HG02943 (cell line): ENCODE measurements at regions not wholly inside any gene's neighbourhood (a gene's known extent, or its start where the extent isn't known, plus 50 kb on each side); places are given as distances from the start of the nearest gene placed in this dataset.

Experiments
- ATAC-seq: cut with Tn5 transposase; IDR thresholded peaks from one replicate; pipeline ENCODE4 v1.9.1; 2021; ENCODE audit warnings: mild to moderate bottlenecking, low read depth, moderate library complexity; ENCODE audit not compliant: unreplicated experiment

DNA sequence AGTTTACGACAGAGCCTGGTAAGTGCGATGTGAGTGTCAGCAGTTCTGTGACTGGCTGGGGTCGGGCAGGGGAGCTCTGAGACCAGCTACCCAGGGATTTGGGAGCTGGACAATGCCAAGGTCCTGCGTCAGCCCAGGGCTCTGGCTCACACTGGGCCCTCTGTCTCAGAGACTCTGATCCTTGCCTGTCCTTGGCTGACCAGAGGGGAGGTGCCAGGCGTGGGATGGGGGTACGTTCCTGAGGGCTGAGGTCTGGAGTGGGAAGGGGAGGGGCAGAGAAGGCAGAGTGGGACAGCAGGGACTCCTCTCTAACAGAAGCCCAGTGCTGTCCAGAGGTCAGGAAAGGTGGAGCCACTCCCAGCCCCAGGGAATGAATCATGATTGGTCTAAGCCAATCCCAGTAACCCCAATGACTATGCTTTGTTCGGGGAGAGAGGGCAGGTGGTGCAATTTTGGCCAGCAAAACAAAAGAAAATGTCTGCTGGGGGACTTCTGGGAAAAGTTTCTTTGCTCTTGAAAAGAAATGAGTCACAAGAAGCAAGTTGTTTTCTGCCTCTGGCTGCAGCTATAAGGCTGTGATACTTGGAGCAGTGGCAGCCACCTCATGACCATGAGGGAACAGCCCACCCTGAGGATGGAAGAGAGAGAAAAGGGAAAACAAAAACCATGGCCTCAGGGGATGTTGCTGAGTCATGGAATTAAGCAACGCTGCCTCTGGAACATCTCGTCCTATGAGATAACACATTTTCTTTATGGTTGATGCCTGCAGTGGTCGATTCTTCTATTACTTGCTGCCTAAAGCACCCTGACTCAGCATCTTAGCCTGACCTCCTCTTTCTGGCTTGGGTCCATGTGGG is 108.3 kb downstream of the CHST1 start:
- ATAC-seq: no peak

DNA sequence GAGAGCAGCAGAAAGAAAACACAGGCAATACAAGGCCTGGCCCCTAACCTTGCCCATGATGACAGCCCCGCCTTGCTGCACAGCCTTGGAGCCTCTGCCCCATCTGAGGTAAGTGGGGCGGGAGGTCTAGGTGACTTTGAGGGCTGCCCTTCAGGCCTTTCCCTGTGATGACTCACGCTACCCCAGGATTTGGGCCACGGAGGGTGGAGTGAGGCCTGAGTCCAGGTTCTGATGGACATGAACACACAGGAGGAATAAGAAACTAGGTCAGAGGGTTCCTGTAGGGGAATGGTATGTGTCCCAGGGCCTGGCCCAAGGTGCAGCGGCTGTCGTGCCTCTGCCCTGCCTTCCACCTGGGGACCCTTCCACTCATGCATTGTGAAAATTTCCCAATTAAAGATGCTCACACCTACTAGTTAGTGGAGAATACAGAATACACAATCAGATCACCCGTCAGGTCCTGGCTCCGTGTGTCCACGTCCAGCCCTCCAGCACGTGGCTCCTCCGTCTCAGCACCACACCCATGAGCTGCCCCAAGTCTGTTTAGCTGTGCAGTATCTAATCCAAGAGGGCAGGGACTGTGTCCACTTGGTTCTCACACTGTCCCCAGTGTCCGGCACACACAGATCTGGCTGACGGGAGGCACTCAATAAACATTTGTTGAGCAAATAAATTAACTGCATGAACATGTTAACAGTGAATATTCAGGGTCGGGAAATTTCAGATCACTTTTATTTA is 111.0 kb downstream of the CHST1 start:
- no peak for ATAC-seq

DNA sequence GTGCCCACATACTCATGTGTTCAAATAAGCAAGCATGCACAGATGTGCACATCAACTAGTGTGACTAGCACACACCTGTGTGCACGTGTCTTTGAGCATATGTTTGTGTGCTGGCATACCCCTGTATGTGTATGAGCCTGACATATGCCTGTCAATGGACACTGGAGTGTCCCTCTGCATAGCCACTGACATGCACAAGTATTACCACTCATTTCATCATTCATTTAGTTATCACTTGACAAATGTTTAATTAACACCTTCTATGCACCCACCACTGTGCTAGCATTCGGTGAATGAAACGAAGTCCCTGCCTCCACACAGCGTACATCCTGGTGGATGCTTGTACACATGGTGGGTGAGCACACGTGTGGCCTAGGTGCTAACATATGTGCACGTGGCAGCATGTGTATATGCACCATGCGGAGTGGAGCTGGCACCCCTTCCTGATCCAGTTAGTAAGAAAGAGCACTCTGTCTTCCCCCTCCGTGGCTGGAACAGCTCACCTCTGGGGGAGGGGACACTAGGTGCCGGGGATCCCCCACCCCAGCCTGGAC is 112.0 kb downstream of the CHST1 start:
- no peak for ATAC-seq

GRCh38 chr11:45551191-45551713 is 114.2 kb downstream of the CHST1 start:
- no peak for ATAC-seq

DNA sequence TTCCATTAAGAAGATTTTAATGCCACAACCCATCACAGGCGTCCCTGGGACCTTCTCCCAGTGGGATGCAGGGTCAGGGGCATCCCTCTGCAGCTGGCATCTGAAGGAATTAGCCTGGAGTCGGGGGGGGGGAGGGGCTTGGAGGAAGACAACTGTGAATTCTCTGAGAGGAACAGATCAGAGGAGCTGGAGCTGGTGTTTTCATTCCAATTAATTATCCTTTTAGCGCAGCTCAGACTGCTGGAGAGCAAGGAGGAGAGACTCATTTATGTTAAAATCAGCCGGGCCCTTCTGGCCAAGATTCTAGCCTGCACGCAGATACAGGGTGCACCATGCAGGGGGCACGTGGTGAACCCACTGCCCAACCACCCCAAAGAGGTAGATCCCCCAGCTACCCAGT is 116.2 kb downstream of the CHST1 start:
- ATAC-seq: no peak

- ATAC-seq: no peak
These were observed 119.1 kb downstream of the CHST1 start for GRCh38 chr11:45546366-45546765.

DNA sequence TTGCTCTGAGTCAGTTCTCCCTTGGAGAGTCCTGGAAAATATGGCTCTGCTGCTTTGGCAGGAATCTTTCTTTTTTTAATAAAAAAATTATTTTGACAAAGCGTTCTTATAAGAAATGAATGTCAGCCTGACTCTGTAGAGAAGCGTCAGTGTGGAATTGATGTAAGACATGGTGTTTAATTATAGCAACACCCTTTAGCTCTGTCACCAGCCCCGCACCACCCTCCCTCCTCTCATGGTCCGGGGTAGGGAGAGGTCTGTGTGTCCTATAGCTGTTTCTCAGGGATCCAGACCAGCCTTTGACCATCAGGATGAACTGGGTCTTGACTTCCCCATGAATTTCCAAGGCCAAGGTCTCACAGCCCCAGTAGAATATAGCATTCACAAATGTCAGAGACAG is 120.6 kb downstream of the CHST1 start:
- ATAC-seq: no peak

DNA sequence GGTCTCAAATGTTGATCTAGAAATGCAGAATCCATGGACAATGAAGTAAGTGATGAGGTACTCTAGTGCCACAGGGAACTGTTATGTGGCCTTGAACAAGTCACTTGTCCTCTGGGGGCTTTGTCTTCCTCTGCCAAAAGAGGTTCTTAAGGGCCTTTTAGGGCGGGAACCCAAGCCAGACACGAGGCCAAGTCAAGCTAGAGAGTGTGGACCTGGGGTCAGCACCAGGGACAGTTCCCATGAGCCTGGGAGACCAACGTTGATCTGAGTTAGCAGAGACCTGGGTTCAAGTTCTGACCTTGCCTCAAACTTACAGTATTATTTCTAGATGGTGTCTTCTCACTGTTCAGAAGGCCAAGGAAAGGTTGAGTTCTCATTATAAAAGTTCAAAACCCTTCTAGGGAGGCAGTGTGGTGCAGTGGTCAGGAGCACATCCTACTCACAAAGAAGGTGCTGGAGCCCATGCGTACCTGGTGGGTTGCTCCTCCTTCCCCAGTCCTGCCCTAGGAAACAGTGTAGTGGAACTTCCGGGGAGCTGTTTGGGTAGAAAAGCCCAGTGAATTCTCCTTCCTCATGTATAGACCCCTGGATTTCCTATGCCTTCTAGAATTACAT is 121.5 kb downstream of the CHST1 start:
- no peak for ATAC-seq

GRCh38 chr11:45543081-45543480 is 122.3 kb downstream of the CHST1 start:
- no peak for ATAC-seq

DNA sequence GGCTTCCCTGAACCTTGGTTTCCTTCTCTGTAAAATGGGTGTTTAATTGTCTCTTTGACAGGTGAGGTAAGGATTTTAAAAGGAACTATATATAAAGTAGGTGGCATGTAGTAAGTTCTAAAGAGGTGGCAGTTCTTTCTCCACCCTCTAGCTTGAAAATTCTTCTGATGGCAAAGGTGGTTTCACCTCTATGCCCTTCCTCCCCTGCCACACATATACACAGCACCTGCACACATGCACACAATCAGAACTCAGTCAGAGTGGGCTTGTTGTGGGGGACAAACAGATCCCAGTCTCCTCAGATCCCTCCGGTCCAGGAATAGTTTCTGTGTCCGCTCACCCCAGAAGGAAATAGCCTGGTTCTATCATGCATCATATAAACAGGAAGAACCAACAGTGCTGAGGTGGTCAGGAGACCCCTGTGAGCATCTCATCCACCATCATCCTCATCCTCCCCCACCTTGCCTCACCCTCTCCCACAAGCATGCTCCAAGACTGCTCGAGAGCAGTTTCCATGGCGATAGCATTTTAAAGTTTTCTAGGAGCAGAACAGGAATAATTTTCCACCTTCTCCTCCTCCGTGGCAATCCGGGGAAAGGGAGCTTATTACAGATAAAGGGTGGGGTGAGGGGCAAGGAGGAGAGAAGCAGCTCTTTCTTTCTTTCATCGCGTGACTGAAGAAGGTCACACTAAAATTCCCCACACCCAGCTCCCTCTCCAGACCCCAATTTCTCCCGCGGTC is 123.6 kb downstream of the CHST1 start:
- ATAC-seq: no peak

DNA sequence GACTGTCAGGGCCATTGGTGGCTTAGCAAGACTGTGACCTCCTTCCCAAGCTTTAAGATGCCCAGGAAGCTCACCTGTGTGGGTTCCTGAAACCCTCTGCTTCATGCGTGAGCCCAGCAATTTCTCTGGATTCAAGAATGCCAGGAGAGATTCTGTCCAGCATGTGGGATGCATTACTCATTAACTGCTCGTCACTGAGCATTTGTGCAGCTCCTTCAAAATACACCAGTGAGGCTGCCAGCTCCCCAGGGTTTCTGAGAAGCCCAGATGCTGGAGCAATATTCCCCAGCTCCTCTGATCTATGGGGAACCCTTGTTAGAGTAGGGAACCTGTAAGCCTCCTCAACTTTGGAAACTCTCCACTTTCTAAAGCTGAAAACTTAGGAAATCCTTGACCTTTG is 126.5 kb downstream of the CHST1 start:
- ATAC-seq: no peak

- no peak for ATAC-seq
These were observed 127.1 kb downstream of the CHST1 start for GRCh38 chr11:45538363-45538762.

DNA sequence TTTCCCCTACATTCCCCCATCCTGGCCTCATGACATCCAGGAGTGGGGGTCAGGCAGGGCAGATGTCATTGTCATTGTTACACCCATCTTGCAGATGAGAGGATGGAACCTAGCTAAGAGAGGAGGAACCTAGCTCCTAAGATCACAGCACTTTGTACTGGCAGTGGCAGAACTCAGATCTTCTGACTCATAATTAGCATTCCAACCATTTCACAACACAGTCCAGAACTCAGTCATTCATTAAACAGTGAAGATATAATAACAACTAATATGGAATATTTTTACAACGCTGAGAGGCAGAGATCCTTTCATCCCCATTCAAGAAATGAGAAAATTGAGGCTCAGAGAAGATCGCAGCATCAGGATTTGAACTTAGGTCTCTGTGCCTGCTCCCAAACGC is 127.8 kb downstream of the CHST1 start:
- no peak for ATAC-seq

GRCh38 chr11:45535033-45535432 is 130.4 kb downstream of the CHST1 start:
- ATAC-seq: no peak

- ATAC-seq: no peak
These were observed 131.3 kb downstream of the CHST1 start for GRCh38 chr11:45534132-45534531.

GRCh38 chr11:45532546-45532945 is 132.9 kb downstream of the CHST1 start:
- ATAC-seq: no peak

- no peak for ATAC-seq
These were observed 134.6 kb downstream of the CHST1 start for GRCh38 chr11:45530776-45531175.

DNA sequence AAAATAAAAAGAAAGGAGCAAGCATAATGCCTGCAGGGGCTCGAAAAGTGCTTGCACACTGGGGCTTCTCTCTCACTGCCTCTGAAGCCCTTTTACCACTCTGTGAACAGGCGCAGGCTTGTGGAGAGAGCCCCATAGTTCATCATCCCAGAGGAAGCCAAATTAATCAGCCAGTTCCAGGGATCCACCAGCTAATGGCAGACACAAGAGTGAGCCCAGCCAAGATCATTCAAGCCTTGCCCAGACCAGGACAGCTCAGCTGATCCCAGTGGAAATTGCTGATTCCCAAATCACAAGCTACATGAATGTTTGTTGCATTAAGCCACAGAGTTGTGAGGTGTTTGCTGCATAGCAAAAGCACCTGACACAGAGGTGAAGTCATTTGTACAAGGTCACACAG is 135.3 kb downstream of the CHST1 start:
- no peak for ATAC-seq

DNA sequence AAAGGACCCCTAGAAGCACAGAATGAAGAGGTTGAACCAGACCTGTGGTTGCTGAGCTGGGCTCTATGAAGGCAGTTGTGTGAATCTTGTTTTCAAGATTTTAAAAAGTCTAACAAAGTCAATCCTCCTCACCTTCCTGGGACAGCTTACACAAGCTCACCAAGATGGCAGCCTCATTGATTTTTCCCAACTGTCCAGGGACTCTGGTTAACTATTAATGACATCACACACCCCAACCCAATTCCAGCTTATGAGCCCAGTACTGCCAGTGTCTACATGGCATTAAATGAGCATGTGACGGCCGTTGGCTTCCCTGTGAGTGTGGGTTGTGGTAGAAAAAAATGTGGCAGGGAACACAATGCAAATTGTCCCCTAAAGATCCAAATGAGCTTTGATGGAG is 137.0 kb downstream of the CHST1 start:
- ATAC-seq: no peak

DNA sequence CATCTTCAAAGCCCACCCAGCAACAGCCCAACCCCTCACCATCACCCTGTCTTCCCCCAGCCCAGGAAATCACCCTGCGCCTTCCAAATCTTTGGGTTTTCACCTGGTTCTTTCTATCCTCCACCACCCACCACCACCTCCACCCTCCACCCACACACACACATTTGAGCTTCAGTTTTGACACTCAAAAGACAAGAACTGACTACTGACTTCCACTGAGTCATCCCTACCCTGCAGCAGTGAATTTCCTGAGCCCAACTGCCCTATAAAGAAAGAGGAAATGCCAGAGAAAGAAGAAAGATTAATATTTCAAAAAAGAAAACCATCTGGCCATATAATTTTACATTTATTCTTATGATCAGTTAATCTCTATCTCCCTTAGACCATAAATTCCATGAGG is 137.5 kb downstream of the CHST1 start:
- ATAC-seq: no peak
